Spleen (tissue), 11 donors: ENCODE measurements at regions not wholly inside any gene's neighbourhood (a gene's known extent, or its start where the extent isn't known, plus 50 kb on each side); places are given as distances from the start of the nearest gene placed in this dataset.

Experiments
- DNase-seq: peaks from one replicate; pipeline ENCODE4 v3.0.0-alpha.2; 2020
- H3K27ac ChIP-seq, 8 donors: fragments of 200-600 bp; sonication (generic) in 7 of 8; 1 replicate in 4 of 8; 2 replicates in 4 of 8; pipeline versions ENCODE4 v1.5.0 to v1.8.0; 2016 to 2021; ENCODE audit warnings: inconsistent platforms in 4 of 8, mild to moderate bottlenecking in 4 of 8, moderate library complexity in 1 of 8
- H3K27me3 ChIP-seq, 7 donors: fragments of 200-600 bp; sonication (generic) in 6 of 7; replicated peaks in 1 of 7; 1 replicate in 4 of 7; 2 replicates in 3 of 7; pipeline versions ENCODE4 v1.5.0 to v1.8.0; 2016 to 2021; ENCODE audit warnings: inconsistent platforms in 3 of 7, mild to moderate bottlenecking in 1 of 7
- H3K36me3 ChIP-seq, 6 donors: fragments of 200-600 bp; sonication (generic) in 5 of 6; 1 replicate in 4 of 6; 2 replicates in 2 of 6; pipeline versions ENCODE4 v1.5.0 to v1.8.0; 2016 to 2021; ENCODE audit warnings: inconsistent platforms in 2 of 6
- H3K4me1 ChIP-seq, 6 donors: fragments of 200-600 bp; sonication (generic) in 5 of 6; 1 replicate in 3 of 6; 2 replicates in 3 of 6; pipeline versions ENCODE4 v1.5.0 to v1.8.0; 2016 to 2021; ENCODE audit warnings: inconsistent platforms in 3 of 6
- H3K4me3 ChIP-seq, 8 donors: fragments of 200-600 bp; sonication (generic) in 7 of 8; 1 replicate in 4 of 8; 2 replicates in 4 of 8; pipeline versions ENCODE4 v1.5.0 to v1.8.0; 2016 to 2021; ENCODE audit warnings: inconsistent platforms in 4 of 8, mild to moderate bottlenecking in 4 of 8, moderate library complexity in 2 of 8
- H3K9me3 ChIP-seq, 8 donors: fragments of 200-600 bp; sonication (generic) in 7 of 8; 1 replicate in 4 of 8; 2 replicates in 4 of 8; pipeline versions ENCODE4 v1.5.0 to v1.8.0; 2016 to 2021; ENCODE audit warnings: inconsistent platforms in 4 of 8
- POLR2A ChIP-seq, 3 donors: fragments of 450-650 bp; IDR thresholded peaks; one replicate each; pipeline ENCODE4 v1.5.1; 2017; ENCODE audit warnings: antibody characterized with exemption in 3 of 3, mild to moderate bottlenecking in 1 of 3
- POLR2AphosphoS5 ChIP-seq, 3 donors: sonication (generic); formaldehyde crosslinking; IDR thresholded peaks; one replicate each; pipeline ENCODE4 v1.5.1; 2017; ENCODE audit warnings: antibody characterized with exemption in 3 of 3
- WGBS, 5 donors: extraction: QIAGEN DNeasy Blood & Tissue Kit in 3 of 5; methylation state at CpG; one replicate each; pipeline versions ENCODE4 v1.1.5 to v1.1.7; 2013 to 2018; 5-methylcytosine and 5-hydroxymethylcytosine counted together
- intact Hi-C: fragments of 100-400 bp; cut with DNase I; formaldehyde crosslinking; loops from one replicate; pipeline ENCODE4 v1.15.0; 2023; ENCODE audit warnings: low total_unique reads
- TF ChIP-seq, protein P1 (sequence below), 11 experiments: fragments of 200-600 bp in 7 of 11; fragments of 450-650 bp in 4 of 11; sonication (generic) in 4 of 11; IDR thresholded peaks in 8 of 11; conservative IDR thresholded peaks in 3 of 11; 1 replicate in 7 of 11; 2 replicates in 4 of 11; pipeline versions ENCODE4 v1.4.0 to v1.8.0; 2016 to 2021; ENCODE audit warnings: antibody characterized with exemption in 11 of 11, inconsistent platforms in 4 of 11, mild to moderate bottlenecking in 1 of 11
- donor health status: healthy with polysubstance abuse.
- donor health status: DM: no; HTN: no; CAD: no; lungs with moderate emphysema.
- donor health status: DM: no; HTN: no; CAD: no.
- donor health status: Bipolar disorder and iron deficiency.
- donor health status: healthy.
- donor health status: DM: no; HTN: no; CAD: no.
- donor health status: DM: yes; HTN: yes; CAD: no.

DNA sequence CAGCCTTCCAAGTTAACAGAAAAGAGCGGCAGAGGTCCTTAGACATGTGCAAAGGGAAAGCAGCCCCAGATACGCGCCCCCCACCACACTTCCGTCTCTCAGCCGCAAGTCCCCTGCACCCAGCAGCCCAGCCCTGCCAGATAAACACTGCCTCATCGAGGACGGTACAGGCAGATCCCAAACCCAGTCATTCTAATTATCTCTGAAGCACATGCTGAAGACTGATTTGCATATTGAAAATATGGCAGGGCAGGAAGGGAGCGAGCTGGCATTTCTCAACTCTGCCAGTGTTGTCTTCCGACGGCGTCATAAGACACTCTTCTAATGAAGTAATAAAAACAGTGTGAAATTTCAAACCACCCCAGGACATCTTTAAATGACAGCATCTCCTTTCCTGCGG is 122.8 kb upstream of the CDH4 start:
- peaks cover 0 to 43% (median 0%) of the 10 kb centered on the region in 7 donors for H3K27me3 ChIP-seq
- no peaks in the 10 kb centered on the region for H3K9me3 ChIP-seq
- TF ChIP-seq, protein P1, sequence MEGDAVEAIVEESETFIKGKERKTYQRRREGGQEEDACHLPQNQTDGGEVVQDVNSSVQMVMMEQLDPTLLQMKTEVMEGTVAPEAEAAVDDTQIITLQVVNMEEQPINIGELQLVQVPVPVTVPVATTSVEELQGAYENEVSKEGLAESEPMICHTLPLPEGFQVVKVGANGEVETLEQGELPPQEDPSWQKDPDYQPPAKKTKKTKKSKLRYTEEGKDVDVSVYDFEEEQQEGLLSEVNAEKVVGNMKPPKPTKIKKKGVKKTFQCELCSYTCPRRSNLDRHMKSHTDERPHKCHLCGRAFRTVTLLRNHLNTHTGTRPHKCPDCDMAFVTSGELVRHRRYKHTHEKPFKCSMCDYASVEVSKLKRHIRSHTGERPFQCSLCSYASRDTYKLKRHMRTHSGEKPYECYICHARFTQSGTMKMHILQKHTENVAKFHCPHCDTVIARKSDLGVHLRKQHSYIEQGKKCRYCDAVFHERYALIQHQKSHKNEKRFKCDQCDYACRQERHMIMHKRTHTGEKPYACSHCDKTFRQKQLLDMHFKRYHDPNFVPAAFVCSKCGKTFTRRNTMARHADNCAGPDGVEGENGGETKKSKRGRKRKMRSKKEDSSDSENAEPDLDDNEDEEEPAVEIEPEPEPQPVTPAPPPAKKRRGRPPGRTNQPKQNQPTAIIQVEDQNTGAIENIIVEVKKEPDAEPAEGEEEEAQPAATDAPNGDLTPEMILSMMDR (IDR thresholded peaks at IDR 0.05 in 8 of 11, conservative IDR thresholded peaks at IDR 0.05 in 3 of 11), result no peak
- no peak for TF ChIP-seq POLR2AphosphoS5 (IDR thresholded peaks at IDR 0.05)
- no peak for TF ChIP-seq POLR2A (IDR thresholded peaks at IDR 0.05)
- no peak overlapping the region for H3K4me3 ChIP-seq
- 19 to 39% (median 25%) methylated on average over 12 of the region's 12 CpGs for WGBS, 5 donors
- H3K27ac ChIP-seq, result no peak overlapping the region
- intact Hi-C loops, result loop anchor here (10.0 kb wide), 1 partner anchor 1075 kb away; no protein-coding TSS in a partner anchor
- no peaks in the 10 kb centered on the region for H3K4me1 ChIP-seq
- DNase-seq, result no peak
- H3K36me3 ChIP-seq, result no peaks in the 10 kb centered on the region

DNA sequence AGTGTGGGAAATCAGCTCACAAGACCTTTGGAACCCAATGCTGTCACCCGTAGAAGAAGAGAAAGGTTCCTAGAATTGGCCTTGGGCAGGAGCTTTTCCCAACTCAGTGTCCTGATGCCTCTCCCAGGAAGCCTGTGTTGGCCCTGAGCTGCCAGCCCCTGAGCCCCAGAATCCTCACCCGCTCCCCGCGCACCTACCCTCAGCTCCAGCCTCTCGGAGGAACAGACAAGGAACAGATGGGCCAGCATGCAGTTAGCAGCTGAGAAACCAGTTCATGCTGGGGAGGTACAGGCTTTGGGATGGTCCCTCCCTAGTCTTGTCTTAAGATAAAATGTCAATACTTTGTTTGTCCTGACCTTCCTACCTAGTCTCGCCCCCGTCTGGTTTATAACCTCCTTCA is 121.9 kb upstream of the CDH4 start:
- no peak for DNase-seq
- Histone ChIP-seq H3K4me1 (no peaks in the 10 kb centered on the region), H3K4me3 (no peak overlapping the region), H3K36me3 (no peaks in the 10 kb centered on the region), H3K27me3 (peaks cover 0 to 49% (median 0%) of the 10 kb centered on the region in 7 donors), H3K27ac (no peak overlapping the region), H3K9me3 (no peaks in the 10 kb centered on the region)
- 81 to 91% (median 91%) methylated on average over 7 of the region's 7 CpGs for WGBS, 5 donors
- no peak for TF ChIP-seq POLR2AphosphoS5 (IDR thresholded peaks at IDR 0.05)
- TF ChIP-seq, protein P1 (IDR thresholded peaks at IDR 0.05 in 8 of 11, conservative IDR thresholded peaks at IDR 0.05 in 3 of 11), result no peak
- TF ChIP-seq POLR2A (IDR thresholded peaks at IDR 0.05), result no peak
- intact Hi-C loops, result no loop called here

GRCh38 chr20:61131944-61132343 is 120.1 kb upstream of the CDH4 start:
- H3K9me3 ChIP-seq, result no peaks in the 10 kb centered on the region
- DNase-seq, result no peak
- peaks cover 0 to 61% (median 0%) of the 10 kb centered on the region in 7 donors for H3K27me3 ChIP-seq
- TF ChIP-seq POLR2AphosphoS5 (IDR thresholded peaks at IDR 0.05) (no peak), POLR2A (IDR thresholded peaks at IDR 0.05) (no peak)
- TF ChIP-seq, protein P1 (IDR thresholded peaks at IDR 0.05 in 8 of 11, conservative IDR thresholded peaks at IDR 0.05 in 3 of 11), result no peak
- no peaks in the 10 kb centered on the region for H3K4me1 ChIP-seq
- intact Hi-C loops, result no loop called here
- H3K27ac ChIP-seq, result no peak overlapping the region
- no peak overlapping the region for H3K4me3 ChIP-seq
- WGBS, 5 donors, result 84 to 93% (median 91%) methylated on average over 9 of the region's 9 CpGs
- H3K36me3 ChIP-seq, result no peaks in the 10 kb centered on the region

GRCh38 chr20:61133611-61134010 is 118.5 kb upstream of the CDH4 start:
- H3K4me1 ChIP-seq, result no peaks in the 10 kb centered on the region
- no peaks in the 10 kb centered on the region for H3K36me3 ChIP-seq
- H3K27me3 ChIP-seq, result peaks cover 0 to 61% (median 0%) of the 10 kb centered on the region in 7 donors
- intact Hi-C loops, result no loop called here
- TF ChIP-seq POLR2A (IDR thresholded peaks at IDR 0.05), result no peak
- TF ChIP-seq POLR2AphosphoS5 (IDR thresholded peaks at IDR 0.05), result no peak
- TF ChIP-seq, protein P1 (IDR thresholded peaks at IDR 0.05 in 8 of 11, conservative IDR thresholded peaks at IDR 0.05 in 3 of 11), result no peak
- 79 to 87% (median 82%) methylated on average over 6 of the region's 6 CpGs for WGBS, 5 donors
- no peak overlapping the region for H3K4me3 ChIP-seq
- DNase-seq, result no peak
- no peaks in the 10 kb centered on the region for H3K9me3 ChIP-seq
- no peak overlapping the region for H3K27ac ChIP-seq
